Fibroblast of lung (primary cell): ENCODE measurements at regions not wholly inside any gene's neighbourhood (a gene's known extent, or its start where the extent isn't known, plus 50 kb on each side); places are given as distances from the start of the nearest gene placed in this dataset.

Source experiments
- CTCF ChIP-seq, 2 donors: IDR thresholded peaks in 1 of 2; conservative IDR thresholded peaks in 1 of 2; 1 replicate in 1 of 2; 2 replicates in 1 of 2; pipeline ENCODE4 v1.5.1; 2011 to 2012; ENCODE audit warnings: low read length in 2 of 2, control low read depth in 1 of 2, inconsistent platforms in 1 of 2, low read depth in 1 of 2, mild to moderate bottlenecking in 1 of 2
- EZH2 ChIP-seq: IDR thresholded peaks from 2 replicates; pipeline ENCODE4 v1.5.1; 2012; ENCODE audit warnings: low read length, control low read depth, mild to moderate bottlenecking; ENCODE audit errors: missing control alignments

GRCh38 chr5:74116984-74117383, 491.0 kb downstream of the ARHGEF28 start:
- TF ChIP-seq EZH2 (no peak), CTCF (conservative IDR thresholded peaks at IDR 0.05 in 1 of 2, IDR thresholded peaks at IDR 0.05 in 1 of 2; ENCODE audit: low read depth in 1 of 2, low read length in 2 of 2) (no peak)
